Activated T-helper 2 cell treated with anti-CD3 and anti-CD28 coated beads, Interferon-gamma antibody, Interleukin-2, Interleukin-4, amounts not matched to agents 10 μg/mL and 5 μg/mL and 100 μg/mL, durations not matched to agents 14 hours and 24 hours and 36 hours (primary cell): ENCODE measurements at regions not wholly inside any gene's neighbourhood (a gene's known extent, or its start where the extent isn't known, plus 50 kb on each side); places are given as distances from the start of the nearest gene placed in this dataset.

Experiments
- DNase-seq: peaks from one replicate; pipeline ENCODE4 v3.0.0; 2021; ENCODE audit warnings: low spot score
- H3K27ac Mint-ChIP-seq: one replicate; pipeline ENCODE4 v1.8.0; 2021; ENCODE audit warnings: mixed read lengths
- H3K27me3 Mint-ChIP-seq: one replicate; pipeline ENCODE4 v1.8.0; 2021; ENCODE audit warnings: low read depth, mixed read lengths
- H3K36me3 Mint-ChIP-seq: one replicate; pipeline ENCODE4 v1.8.0; 2021; ENCODE audit warnings: low read depth, mixed read lengths
- H3K4me1 Mint-ChIP-seq: one replicate; pipeline ENCODE4 v1.8.0; 2021; ENCODE audit warnings: low read depth, mixed read lengths
- H3K4me3 Mint-ChIP-seq: one replicate; pipeline ENCODE4 v1.8.0; 2021; ENCODE audit warnings: low read depth, mild to moderate bottlenecking, moderate library complexity, mixed read lengths
- H3K9me3 Mint-ChIP-seq: one replicate; pipeline ENCODE4 v1.8.0; 2021; ENCODE audit warnings: mixed read lengths
- intact Hi-C: fragments of 100-400 bp; cut with micrococcal nuclease; formaldehyde crosslinking; loops from one replicate; pipeline ENCODE4 v1.15.1; 2023

DNA sequence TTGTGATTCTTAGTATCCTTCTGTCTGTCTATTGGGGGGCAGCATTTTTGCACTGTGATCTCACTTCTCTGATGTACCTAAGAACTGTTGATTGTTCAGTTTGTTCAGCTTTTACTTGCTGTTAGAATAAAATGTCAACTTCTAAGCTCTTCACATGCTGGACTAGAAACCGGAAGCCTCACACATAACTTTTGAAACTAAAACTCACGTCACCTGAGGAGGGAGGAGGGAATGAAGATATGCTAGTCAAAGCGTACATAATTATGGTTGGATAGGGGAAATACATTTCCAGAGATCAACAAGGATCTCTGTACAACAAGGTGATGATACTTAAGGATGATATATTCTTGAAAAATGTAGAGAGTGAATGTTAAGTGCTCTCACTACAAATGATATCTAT, 609.7 kb downstream of the INHBA start:
- H3K36me3 Mint-ChIP-seq, result no peaks in the 10 kb centered on the region
- no peak overlapping the region for H3K27ac Mint-ChIP-seq
- no peaks in the 10 kb centered on the region for H3K27me3 Mint-ChIP-seq
- H3K4me1 Mint-ChIP-seq, result no peaks in the 10 kb centered on the region
- no peak overlapping the region for H3K4me3 Mint-ChIP-seq
- no peaks in the 10 kb centered on the region for H3K9me3 Mint-ChIP-seq
- no peak for DNase-seq
- intact Hi-C loops, result no loop called here

DNA sequence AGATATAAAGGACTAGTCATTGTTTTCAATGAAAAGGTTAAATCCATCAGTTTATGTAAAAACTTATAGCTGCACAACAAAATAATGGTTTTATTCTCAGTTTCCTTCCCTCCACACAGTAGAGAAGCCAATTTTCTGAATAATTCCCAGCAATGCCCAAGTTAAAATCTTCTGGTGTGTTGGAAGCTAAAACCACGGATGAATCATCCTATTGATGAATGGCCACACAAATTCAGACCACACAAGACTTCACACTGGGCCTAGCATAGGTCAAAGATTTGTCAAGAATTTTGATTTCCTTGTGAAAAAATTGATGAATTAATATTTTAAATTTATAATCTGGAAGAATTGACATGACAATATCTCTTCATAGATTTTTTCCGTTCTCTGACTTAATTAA, 617.6 kb downstream of the INHBA start:
- Mint-ChIP-seq H3K27ac (no peak overlapping the region), H3K36me3 (no peaks in the 10 kb centered on the region), H3K4me3 (no peak overlapping the region), H3K9me3 (no peaks in the 10 kb centered on the region), H3K4me1 (no peaks in the 10 kb centered on the region), H3K27me3 (no peaks in the 10 kb centered on the region)
- intact Hi-C loops, result no loop called here
- DNase-seq, result no peak

DNA sequence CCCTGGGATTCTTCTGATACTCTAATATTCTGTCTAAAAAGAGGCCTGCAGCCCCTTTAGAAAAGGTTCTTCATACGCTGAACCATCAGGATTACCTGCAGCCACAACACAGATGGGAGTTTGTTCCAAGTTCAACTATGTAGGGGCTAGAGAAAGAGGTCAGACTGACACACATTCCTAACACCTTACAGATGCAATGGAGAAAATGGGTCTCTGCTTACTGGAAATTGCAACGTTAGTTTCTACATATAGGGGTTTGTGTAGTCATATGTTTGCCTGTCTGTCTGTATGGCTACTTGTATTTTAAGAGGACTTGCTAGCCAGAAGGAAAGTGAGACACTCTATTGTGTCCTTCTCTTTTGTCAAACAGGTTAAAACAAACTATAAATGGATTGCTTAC, 618.5 kb downstream of the INHBA start:
- no peak for DNase-seq
- intact Hi-C loops, result no loop called here
- H3K27ac Mint-ChIP-seq, result no peak overlapping the region
- no peaks in the 10 kb centered on the region for H3K9me3 Mint-ChIP-seq
- no peaks in the 10 kb centered on the region for H3K4me1 Mint-ChIP-seq
- no peaks in the 10 kb centered on the region for H3K27me3 Mint-ChIP-seq
- H3K36me3 Mint-ChIP-seq, result no peaks in the 10 kb centered on the region
- no peak overlapping the region for H3K4me3 Mint-ChIP-seq

DNA sequence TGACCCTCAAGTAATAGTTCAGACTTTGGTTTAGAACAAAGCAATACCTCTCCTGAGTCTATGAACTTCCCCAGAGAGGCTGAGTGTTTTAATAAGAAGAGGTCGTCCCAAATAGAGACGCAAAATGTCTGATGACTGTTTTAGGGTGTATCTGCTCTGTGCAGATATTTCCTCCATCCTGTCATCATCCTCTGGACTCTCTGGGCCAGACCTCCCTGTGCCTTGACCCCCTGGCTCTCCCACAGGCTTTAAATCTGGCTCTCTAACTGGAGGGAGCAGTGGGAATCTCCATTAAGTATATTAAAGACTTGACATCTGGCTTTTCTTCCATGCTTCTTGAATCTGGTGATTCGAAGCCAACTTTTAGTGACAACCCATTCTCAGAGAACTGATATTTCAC, 633.3 kb downstream of the INHBA start:
- no peak overlapping the region for H3K4me3 Mint-ChIP-seq
- H3K9me3 Mint-ChIP-seq, result no peaks in the 10 kb centered on the region
- H3K27me3 Mint-ChIP-seq, result no peaks in the 10 kb centered on the region
- no peak overlapping the region for H3K27ac Mint-ChIP-seq
- no peaks in the 10 kb centered on the region for H3K36me3 Mint-ChIP-seq
- no peak for DNase-seq
- H3K4me1 Mint-ChIP-seq, result no peaks in the 10 kb centered on the region
- intact Hi-C loops, result no loop called here

DNA sequence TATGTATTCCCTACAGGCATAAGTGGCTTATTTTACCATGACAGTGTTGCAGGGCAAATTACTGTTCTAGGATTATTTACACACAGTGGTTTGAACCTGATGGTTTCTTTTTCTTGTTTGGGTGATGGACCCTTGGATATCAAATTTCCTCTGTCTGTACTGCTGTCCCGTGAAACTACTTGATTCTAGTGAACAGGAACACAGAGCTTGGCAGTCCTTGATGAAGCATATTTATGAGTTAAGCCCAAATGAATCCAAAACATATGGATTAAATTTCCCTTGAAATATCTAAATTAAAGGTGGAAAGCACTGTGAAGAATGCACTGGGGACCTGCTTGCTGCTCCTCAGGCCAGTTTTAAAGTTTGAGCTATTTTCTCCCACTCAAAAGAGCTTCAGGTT, 635.3 kb downstream of the INHBA start:
- Mint-ChIP-seq H3K36me3 (no peaks in the 10 kb centered on the region), H3K27me3 (no peaks in the 10 kb centered on the region), H3K27ac (no peak overlapping the region), H3K9me3 (no peaks in the 10 kb centered on the region), H3K4me1 (no peaks in the 10 kb centered on the region), H3K4me3 (no peak overlapping the region)
- DNase-seq, result no peak
- intact Hi-C loops, result no loop called here

DNA sequence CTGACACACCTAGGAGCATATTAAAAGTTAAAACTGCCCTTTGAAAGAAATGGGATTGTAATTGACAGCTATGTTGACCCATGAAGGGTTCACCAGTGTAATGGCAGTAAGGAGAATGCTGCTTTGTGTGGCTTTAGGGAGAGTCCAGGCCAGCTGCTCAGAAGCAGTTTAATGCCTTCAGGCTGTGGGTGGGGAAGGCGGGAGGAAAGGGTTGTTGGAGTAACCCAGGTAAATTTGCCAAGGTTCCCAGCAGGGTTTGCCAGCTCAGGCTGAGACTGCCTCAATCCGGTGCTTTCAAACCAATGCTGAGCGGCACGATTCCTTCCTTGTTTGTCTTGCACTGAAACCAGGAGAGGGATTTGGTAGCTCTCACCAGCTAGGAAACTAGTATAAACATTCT, 637.2 kb downstream of the INHBA start:
- H3K4me3 Mint-ChIP-seq, result no peak overlapping the region
- no peaks in the 10 kb centered on the region for H3K9me3 Mint-ChIP-seq
- H3K4me1 Mint-ChIP-seq, result no peaks in the 10 kb centered on the region
- DNase-seq, result no peak
- no peaks in the 10 kb centered on the region for H3K36me3 Mint-ChIP-seq
- H3K27me3 Mint-ChIP-seq, result no peaks in the 10 kb centered on the region
- H3K27ac Mint-ChIP-seq, result no peak overlapping the region
- intact Hi-C loops, result no loop called here

DNA sequence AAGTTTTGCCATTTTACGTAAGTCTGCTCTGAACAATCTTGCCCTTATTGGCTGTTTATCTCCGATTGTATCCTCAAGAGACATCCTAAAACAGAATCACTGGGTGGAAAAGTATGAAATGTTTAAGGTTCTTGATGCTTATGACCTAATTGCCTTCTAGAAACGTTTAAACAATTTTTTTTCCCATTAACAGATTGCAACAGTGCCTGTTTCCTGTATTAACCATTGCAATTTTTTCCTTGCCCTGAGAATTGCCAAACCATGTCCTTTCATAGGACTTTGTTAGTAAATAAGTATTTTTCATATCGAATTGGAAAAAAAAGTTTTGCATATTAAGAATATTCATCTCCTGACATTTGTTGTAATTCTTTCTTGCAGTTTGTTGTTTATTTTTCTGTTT, 639.8 kb downstream of the INHBA start:
- no peaks in the 10 kb centered on the region for H3K4me1 Mint-ChIP-seq
- no peaks in the 10 kb centered on the region for H3K36me3 Mint-ChIP-seq
- H3K4me3 Mint-ChIP-seq, result no peak overlapping the region
- intact Hi-C loops, result no loop called here
- no peak for DNase-seq
- no peaks in the 10 kb centered on the region for H3K27me3 Mint-ChIP-seq
- peaks cover 5% of the 10 kb centered on the region for H3K9me3 Mint-ChIP-seq
- H3K27ac Mint-ChIP-seq, result no peak overlapping the region

DNA sequence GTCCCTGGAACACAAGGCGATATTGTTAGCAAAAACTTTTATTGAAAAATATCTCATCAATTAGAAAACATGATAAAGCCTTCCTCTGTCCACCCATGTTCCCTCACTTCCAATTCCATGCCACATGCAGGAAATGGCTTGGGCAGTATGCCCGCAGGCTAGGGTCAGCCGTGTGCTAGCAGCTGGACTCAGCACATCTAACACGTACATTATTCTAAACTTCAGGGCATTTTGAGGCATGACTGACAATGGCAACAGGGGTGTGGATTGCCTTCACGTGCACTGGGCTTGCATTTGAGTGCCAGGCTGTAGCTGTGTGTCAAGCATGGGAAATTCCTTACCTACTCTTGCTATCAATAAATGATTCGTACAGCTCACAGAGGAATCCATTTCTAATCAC, 642.1 kb downstream of the INHBA start:
- Mint-ChIP-seq H3K36me3 (no peaks in the 10 kb centered on the region), H3K27me3 (no peaks in the 10 kb centered on the region), H3K9me3 (peaks cover 20% of the 10 kb centered on the region), H3K27ac (no peak overlapping the region), H3K4me3 (no peak overlapping the region), H3K4me1 (no peaks in the 10 kb centered on the region)
- no peak for DNase-seq
- intact Hi-C loops, result no loop called here

DNA sequence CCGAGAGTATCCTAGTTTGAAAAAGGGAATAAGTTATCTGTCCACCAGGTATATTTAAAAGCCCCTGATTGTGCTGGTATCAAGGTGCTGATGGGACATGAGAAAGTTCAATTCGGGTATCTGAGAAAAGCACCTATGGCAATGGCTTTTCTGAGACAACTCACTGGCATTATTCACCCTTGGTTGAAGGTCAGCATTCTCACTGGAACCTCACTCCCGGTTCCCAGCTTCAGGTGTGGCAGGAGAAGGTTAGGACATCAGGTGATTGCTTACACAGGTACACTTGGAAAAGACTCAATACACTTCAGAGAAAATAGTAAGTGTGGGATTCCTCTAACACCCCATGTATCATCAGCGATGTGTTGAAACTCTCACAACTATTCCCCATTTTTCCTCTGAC, 643.1 kb downstream of the INHBA start:
- Mint-ChIP-seq H3K36me3 (no peaks in the 10 kb centered on the region), H3K27ac (no peak overlapping the region), H3K9me3 (peaks cover 20% of the 10 kb centered on the region), H3K27me3 (no peaks in the 10 kb centered on the region), H3K4me3 (no peak overlapping the region), H3K4me1 (no peaks in the 10 kb centered on the region)
- no peak for DNase-seq
- intact Hi-C loops, result no loop called here

DNA sequence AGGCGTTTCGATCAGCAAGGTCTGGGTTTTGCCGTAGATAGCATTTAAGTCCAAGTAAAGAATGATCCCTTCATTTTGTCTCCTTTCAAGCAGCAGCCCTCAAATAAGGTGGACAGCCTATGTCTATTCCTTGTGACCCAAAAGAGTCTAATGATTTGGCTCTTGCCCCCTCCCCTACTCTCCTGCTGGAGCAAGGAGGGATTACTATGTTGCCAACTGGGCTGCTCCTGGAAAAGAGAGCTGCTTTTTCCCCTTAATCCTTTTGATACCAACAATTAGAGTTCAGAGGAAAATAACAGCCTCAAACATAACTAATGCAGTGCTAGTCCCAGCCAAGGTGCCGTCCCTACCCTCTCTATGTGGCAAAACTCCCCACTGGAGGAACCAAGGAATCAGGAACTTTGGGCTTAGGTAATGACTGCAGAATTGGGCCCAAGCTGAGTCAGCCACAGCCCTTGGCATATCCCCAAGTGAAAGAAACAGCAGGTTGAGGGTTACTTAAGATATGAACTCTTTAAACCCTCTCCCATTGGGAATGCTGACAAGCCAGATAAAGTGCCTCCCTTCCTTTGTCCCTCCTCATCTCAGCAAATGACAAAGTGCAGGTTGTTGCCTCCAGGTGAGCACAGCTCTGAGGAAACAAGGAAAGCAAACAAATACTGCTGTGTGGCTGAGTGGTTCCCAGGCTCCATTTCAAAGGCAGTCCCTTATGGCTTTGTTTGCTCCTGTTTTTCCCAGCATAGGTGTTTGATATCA, 643.7 kb downstream of the INHBA start:
- Mint-ChIP-seq H3K9me3 (peaks cover 23% of the 10 kb centered on the region), H3K4me1 (no peaks in the 10 kb centered on the region), H3K36me3 (no peaks in the 10 kb centered on the region), H3K4me3 (no peak overlapping the region), H3K27ac (no peak overlapping the region), H3K27me3 (no peaks in the 10 kb centered on the region)
- intact Hi-C loops, result no loop called here
- DNase-seq, result no peak

DNA sequence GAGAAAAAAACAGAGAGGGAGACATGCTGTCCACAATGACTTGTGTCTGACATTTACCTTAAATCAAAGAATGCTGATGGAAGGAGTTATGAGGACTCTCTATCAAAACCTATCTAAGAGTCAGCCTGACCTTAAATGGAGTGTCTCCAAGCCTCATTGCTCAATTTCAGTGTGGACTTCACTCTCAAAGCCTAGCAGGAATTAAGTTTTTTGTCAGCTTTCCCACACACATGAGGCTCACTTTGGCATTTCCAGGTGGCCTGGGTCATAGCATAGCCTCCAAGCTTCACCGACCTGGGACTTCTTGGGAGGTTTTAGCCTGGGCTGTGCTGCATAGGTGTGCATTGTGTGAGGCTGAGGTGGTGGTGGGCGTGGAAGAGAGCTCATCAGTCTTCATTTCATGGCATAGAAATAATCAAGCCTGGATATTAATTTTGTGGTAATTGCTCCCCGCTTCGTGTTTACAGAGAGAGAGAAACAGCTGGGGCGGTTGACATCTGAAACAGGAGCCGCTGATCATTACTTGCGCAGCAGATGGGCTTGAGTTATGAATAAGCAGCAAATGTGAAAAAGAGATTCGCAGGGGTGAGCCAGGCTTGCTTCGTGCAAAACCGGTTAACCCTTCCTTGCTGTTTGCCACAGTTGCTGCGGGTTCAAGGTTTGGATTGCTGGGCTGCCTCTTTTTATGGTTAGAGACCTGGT, 647.8 kb downstream of the INHBA start:
- DNase-seq, result no peak
- H3K27ac Mint-ChIP-seq, result no peak overlapping the region
- H3K36me3 Mint-ChIP-seq, result no peaks in the 10 kb centered on the region
- no peak overlapping the region for H3K4me3 Mint-ChIP-seq
- H3K4me1 Mint-ChIP-seq, result no peaks in the 10 kb centered on the region
- H3K27me3 Mint-ChIP-seq, result no peaks in the 10 kb centered on the region
- intact Hi-C loops, result no loop called here
- peaks cover 31% of the 10 kb centered on the region for H3K9me3 Mint-ChIP-seq

DNA sequence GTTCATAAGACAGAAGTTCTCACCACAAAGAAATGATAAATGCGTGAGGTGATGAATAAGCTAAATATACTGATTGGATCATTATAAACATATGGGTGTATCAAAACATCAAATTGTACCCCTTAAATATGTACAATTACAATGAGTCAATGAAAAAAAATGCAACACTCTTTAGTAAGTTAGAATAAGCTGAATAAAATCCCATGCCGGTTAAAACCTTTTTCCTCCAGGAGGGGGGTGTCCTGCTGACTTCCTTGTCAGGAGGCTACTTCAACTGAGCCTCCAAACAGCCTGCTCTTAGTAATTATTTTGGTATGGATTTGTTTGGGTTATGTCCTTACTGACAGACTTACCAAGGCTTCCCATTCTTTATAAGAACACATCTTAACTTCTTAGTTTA, 649.1 kb downstream of the INHBA start:
- intact Hi-C loops, result no loop called here
- H3K27ac Mint-ChIP-seq, result no peak overlapping the region
- no peaks in the 10 kb centered on the region for H3K27me3 Mint-ChIP-seq
- no peaks in the 10 kb centered on the region for H3K4me1 Mint-ChIP-seq
- H3K4me3 Mint-ChIP-seq, result no peak overlapping the region
- no peak for DNase-seq
- peaks cover 31% of the 10 kb centered on the region for H3K9me3 Mint-ChIP-seq
- H3K36me3 Mint-ChIP-seq, result no peaks in the 10 kb centered on the region

DNA sequence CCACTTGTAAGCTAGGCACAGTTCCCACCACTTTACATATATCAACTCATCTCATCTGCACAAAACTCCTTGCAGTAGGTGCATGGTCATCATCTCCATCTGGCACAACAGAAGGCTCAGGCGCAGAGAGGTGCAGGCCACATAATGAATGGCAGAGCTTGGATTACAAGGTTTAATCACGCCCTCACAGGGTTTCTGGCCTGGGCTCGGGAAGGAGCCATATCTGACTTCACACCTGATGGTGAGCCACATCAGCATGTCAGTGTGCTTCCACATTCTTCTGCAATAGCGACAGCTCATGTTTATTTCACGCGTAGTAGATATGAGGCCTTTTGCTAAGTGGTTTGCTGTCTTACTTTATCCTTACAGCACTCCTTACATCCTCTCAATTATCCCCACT, 650.2 kb downstream of the INHBA start:
- no peak for DNase-seq
- Mint-ChIP-seq H3K27me3 (no peaks in the 10 kb centered on the region), H3K4me3 (no peak overlapping the region), H3K36me3 (no peaks in the 10 kb centered on the region), H3K9me3 (peaks cover 23% of the 10 kb centered on the region), H3K4me1 (no peaks in the 10 kb centered on the region), H3K27ac (no peak overlapping the region)
- intact Hi-C loops, result no loop called here
